Epidermal melanocyte (primary cell): ENCODE measurements at regions not wholly inside any gene's neighbourhood (a gene's known extent, or its start where the extent isn't known, plus 50 kb on each side); places are given as distances from the start of the nearest gene placed in this dataset.

Source experiments
- DNase-seq: peaks from one replicate; pipeline ENCODE4 v3.0.0; 2011; ENCODE audit warnings: low spot score; ENCODE audit not compliant: insufficient read length

- no peak for DNase-seq
These were observed 69.9 kb upstream of the FOXK1 start for GRCh38 chr7:4612237-4612636.

- peak; percentile 37 for DNase-seq
These were observed 68.9 kb upstream of the FOXK1 start for GRCh38 chr7:4612939-4613841.

GRCh38 chr7:4613846-4614548 lies 68.1 kb upstream of the FOXK1 start:
- peak; percentile 53 for DNase-seq

- no peak for DNase-seq
These were observed 66.0 kb upstream of the FOXK1 start for GRCh38 chr7:4616116-4616515.

- no peak for DNase-seq
These were observed 60.7 kb upstream of the FOXK1 start for GRCh38 chr7:4621396-4621795.

- no peak for DNase-seq
These were observed 55.7 kb upstream of the FOXK1 start for GRCh38 chr7:4626318-4626845.

- no peak for DNase-seq
These were observed 52.7 kb upstream of the FOXK1 start for GRCh38 chr7:4629287-4629895.

- peak; percentile 93 for DNase-seq
These were observed 50.5 kb upstream of the FOXK1 start for GRCh38 chr7:4631380-4632179.
